NCI-H524 (cell line): ENCODE measurements at regions not wholly inside any gene's neighbourhood (a gene's known extent, or its start where the extent isn't known, plus 50 kb on each side); places are given as distances from the start of the nearest gene placed in this dataset.

Source experiments
- DNase-seq, 2 experiments: peaks; one replicate each; lab custom pipeline; 2025; lab: John Stamatoyannopoulos, UW

DNA sequence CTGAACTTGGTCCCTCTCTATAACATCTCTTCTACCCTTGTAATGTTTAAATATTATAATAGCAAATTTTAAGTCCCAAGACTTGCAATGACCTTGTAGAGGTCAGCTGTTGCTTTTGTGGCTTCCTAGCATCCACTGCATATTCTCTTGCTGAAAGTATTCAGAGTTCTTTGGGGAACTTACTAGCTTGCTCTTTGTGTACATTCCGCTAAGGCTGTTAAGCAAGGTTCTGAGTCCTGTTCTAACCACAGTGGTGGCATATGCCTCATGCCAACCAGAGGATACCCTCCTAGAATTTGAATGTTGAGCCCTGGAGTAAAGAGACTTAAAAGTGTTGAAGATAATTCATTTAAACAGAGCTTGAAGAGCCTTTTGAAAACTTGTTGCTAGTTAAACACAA lies 570.9 kb downstream of the TLE1 start:
- no peak for DNase-seq

- DNase-seq = peak in 1 of 2 experiments; percentile 58
Observed at GRCh38 chr9:81116340-81117137, 572.8 kb downstream of the TLE1 start.

- DNase-seq = peak; percentile 64 to 81
Observed at GRCh38 chr9:81113453-81114124, 575.8 kb downstream of the TLE1 start.

GRCh38 chr9:81112627-81113452 lies 576.5 kb downstream of the TLE1 start:
- peak in 1 of 2 experiments; percentile 2 for DNase-seq

DNA sequence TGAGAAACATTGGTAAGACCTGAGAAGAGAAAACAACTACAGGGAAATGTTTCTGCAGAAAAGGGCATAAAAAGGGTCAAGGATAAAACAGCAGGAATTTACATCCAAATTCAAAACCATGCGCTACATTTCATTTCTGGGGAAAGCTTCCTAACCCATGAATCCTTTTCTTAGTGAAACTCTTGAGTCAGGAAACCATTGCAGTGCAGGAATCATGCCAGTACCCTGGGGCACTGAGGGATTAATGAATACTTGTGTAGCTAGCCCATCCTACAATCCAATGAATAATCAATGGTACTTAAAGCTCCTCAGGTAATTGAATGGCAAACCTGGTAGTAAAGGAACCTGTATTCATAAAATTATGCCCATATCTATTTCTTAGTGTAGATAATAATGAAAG lies 580.5 kb downstream of the TLE1 start:
- no peak for DNase-seq

GRCh38 chr9:81108391-81108790 lies 581.0 kb downstream of the TLE1 start:
- no peak for DNase-seq

GRCh38 chr9:81103597-81104471 lies 585.5 kb downstream of the TLE1 start:
- no peak for DNase-seq

GRCh38 chr9:81097131-81097847 lies 592.1 kb downstream of the TLE1 start:
- no peak for DNase-seq

- DNase-seq = no peak
Observed at GRCh38 chr9:81096625-81097024, 592.7 kb downstream of the TLE1 start.

DNA sequence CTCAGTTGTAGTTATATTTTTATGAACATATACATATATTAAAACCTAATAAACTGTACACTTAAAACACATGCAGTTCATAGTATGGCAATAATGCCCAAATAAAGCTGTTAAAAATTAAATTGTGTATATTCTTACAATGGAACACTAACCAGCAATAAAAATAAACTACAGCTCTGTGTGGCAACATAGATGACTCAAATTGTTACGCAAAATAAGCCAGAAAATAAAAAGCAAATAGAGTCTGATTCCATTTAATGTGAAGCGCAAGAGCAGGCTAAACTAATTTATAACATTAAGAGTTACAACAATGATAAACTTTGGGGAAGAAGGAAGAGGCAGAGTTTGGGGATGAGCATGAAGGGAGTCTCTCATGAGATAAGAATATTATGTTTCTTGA lies 597.3 kb downstream of the TLE1 start:
- DNase-seq = no peak

DNA sequence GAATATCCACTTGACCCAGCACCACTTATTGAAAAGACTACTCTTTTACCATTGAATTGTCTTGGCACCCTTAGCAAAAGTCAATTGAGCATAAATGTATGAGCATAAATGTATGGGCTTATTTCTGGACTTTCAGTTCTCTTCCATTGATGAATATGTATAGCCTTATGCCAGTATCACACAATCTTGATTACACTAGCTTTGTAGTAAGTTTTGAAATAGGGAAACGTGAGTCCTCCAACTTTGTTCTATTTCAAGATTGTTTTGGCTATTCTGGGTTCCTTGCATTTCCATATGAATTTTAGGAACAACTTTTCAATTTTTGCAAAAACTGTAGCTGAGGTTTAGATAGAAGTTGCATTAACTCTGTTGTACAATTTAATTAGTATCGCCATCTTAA lies 601.0 kb downstream of the TLE1 start:
- DNase-seq = no peak

GRCh38 chr9:81086416-81086815 lies 602.9 kb downstream of the TLE1 start:
- no peak for DNase-seq

DNA sequence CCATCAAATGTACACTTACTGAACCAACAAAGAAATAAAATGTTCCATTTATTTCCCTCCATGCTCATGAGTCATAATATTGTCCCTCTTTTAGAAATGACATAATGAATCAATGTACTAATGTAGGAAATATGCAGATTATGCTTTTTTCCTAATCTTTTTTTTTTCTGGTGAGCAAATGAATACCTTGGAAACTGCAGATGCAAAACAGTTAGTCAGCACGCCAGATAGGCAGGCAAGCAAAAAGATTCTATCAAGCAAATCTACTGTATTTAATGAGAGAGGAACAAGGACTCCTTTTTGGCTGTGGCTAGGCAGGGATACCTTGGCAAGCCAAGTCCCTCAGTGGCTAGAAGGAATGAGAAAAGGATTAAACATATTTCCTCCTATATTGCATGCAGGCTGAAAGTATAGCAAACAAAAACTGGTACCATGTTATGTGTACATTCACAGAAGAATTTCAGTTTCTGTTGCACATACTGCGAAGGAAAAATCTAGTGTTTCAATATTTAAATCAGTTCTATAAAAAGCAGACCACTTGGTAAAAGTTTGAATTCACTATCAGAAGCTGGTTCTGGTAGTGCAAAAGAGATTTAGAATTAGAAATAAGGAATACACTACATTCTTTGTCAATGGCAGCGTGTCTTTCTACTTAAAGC lies 605.4 kb downstream of the TLE1 start:
- DNase-seq = no peak

DNA sequence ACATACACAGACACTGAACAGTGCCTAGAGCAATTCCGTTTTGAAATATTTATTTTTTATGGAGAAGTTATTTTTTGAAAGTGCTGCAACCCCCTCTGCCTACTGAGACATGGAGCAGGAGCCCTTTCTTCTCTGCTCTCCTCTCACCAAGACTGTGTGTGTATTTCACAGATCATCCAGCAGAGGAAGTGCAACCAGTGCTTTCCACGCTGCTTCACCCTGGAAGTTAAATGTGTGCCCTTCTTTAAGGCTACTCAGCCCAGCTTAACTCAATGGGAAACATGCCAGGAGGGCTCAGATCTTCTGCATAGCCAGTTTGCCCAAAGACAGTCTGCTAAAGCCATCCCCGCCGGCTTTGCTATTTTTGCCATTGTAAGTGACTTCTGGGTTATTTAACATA lies 606.3 kb downstream of the TLE1 start:
- peak in 1 of 2 experiments; percentile 47 for DNase-seq

DNA sequence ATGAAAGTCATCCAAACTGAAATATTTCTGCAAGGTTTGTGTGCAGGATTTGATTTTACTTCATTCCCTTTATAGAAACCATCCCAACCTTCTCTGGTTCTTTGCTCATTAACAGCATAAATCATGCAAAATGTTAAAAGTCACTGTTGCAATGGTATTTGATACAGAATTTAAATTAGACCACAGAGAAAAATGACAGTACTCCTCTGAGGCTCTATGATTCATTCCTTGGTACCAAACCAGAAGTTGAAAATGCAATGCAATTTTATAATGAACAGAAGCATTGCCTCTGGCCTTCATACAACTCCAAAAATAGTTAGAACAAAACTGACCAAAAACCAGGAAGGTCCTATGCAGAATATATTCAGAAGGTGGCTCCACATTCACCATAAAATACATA lies 607.1 kb downstream of the TLE1 start:
- no peak for DNase-seq

DNA sequence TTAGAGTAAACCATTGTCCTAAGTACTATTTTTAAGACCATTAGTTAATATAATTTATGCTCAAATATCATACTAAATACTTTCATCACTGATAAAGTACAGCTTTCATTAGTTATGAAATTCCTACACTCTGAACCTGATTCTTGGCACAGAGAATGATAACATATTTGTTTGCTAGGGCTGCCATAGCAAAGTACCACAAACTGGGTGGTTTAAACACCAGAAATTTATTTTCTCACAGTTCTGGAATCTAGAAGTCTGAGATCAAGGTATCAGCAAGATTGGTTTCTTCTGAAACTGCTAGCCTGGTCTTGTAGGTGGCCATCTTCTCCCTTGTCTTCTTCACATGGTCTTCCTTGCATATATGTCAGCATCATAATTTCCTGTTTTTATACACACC lies 608.4 kb downstream of the TLE1 start:
- no peak for DNase-seq

- no peak for DNase-seq
Observed at GRCh38 chr9:81080185-81080584, 609.2 kb downstream of the TLE1 start.

DNA sequence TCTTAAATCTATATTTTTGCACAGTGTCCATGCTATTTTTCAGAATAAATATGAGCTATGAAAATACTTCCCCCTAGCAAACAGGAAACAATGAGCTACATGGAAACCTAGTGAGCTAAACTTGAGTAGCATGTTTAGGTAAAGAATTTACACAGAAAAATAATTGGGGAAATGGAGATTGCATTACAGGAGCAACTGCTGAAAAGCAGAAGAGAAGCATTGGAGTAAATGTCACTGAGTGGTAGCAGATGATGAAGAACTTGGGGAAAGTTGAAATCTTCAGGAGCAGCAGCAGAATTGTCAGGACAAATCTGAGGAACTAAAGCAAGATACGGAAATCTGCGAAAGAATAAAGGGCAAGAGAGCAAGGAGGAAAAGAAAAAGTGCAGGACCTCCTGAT lies 610.3 kb downstream of the TLE1 start:
- DNase-seq = no peak

DNA sequence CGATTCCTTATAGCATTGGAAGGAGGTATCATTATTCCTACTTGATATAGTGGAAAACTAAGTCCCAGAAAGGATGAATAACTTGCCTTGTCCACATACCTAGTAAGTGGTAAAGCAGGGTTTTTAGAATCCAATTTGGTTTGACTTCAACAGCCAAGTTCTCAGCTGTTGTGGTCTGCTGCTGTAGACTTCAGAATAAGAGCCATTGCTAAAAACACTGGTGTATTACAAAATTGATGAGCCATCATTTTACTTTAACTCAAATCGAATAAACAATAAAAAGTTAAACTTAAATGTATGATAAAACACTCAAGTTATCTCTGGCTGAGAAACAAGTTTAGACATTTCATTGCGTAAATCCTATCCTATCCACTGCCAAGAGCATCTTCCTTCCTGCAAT lies 610.8 kb downstream of the TLE1 start:
- DNase-seq = no peak

GRCh38 chr9:81077572-81077971 lies 611.8 kb downstream of the TLE1 start:
- no peak for DNase-seq

- DNase-seq = no peak
Observed at GRCh38 chr9:81076131-81076530, 613.2 kb downstream of the TLE1 start.
